MM.1S (cell line): ENCODE measurements at regions not wholly inside any gene's neighbourhood (a gene's known extent, or its start where the extent isn't known, plus 50 kb on each side); places are given as distances from the start of the nearest gene placed in this dataset.

Experiments
- CTCF ChIP-seq: fragments of 300-600 bp; sonication (generic); IDR thresholded peaks from 2 replicates; pipeline ENCODE4 v1.5.1; 2016; ENCODE audit warnings: antibody characterized with exemption, low read length, mixed read lengths
- EZH2 ChIP-seq: fragments of 300-600 bp; sonication (generic); optimal IDR thresholded peaks from 2 replicates; pipeline ENCODE3; 2017; ENCODE audit warnings: low read depth, mild to moderate bottlenecking, antibody characterized with exemption, low read length, mixed read lengths

GRCh38 chr4:4602468-4602867 is 60.6 kb upstream of the STX18 start:
- TF ChIP-seq CTCF: no peak
- TF ChIP-seq EZH2: no peak
